Lower leg skin (tissue), 3 donors: ENCODE measurements at regions not wholly inside any gene's neighbourhood (a gene's known extent, or its start where the extent isn't known, plus 50 kb on each side); places are given as distances from the start of the nearest gene placed in this dataset.
"Not testable (repeated sequence)": the region's sequence is repeated elsewhere in the genome, so short reads cannot be mapped to it uniquely, and the experiment has no call there.

ENCODE experiments used
- CTCF ChIP-seq, 3 donors: fragments of 450-650 bp; IDR thresholded peaks; one replicate each; pipeline ENCODE4 v1.5.1; 2016; ENCODE audit warnings: antibody characterized with exemption in 3 of 3, mild to moderate bottlenecking in 3 of 3, moderate library complexity in 2 of 3
- POLR2A ChIP-seq, 2 donors: fragments of 450-650 bp; IDR thresholded peaks; one replicate each; pipeline ENCODE4 v1.6.1; 2016 to 2017; ENCODE audit warnings: antibody characterized with exemption in 2 of 2, mild to moderate bottlenecking in 1 of 2, moderate library complexity in 1 of 2

- TF ChIP-seq CTCF, POLR2A (IDR thresholded peaks at IDR 0.05): not testable (repeated sequence)
These were observed 84.4 kb upstream of the MSH6 start for GRCh38 chr2:47698436-47698972.
